ENCODE measurements at regions not wholly inside any gene's neighbourhood (a gene's known extent, or its start where the extent isn't known, plus 50 kb on each side); places are given as distances from the start of the nearest gene placed in this dataset.

DNA sequence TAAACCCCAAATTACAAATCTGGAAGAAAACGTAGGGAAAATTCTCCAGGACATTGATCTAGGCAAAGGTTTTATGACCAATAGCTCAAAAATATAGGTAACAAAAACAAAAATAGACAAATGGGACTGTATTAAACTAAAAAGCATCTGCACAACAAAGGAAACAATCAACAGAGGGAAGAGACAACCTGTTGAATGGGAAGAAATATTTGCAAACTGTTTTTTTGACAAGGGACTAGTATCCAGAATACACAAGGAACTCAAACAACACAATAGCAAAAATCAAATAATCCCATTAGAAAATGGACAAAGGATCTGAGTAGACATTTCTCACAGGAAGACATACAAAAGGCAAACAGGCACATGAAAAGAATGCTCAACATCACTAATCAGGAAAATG lies 386.3 kb downstream of the ENC1 start:
- H3K27ac ChIP-seq (ENCODE audit: low read depth in 2 of 2, low read length in 1 of 2), result no peak overlapping the region
- 88 to 95% methylated on average over 1 of the region's 1 CpG for WGBS, 2 donors
- no peak overlapping the region for H3K4me3 ChIP-seq (ENCODE audit: low read depth in 1 of 2, low read length in 2 of 2)
- H3K4me1 ChIP-seq (ENCODE audit: control insufficient read depth in 2 of 2, insufficient read depth in 2 of 2, low read length in 1 of 2), result peaks cover 0 to 2% of the 10 kb centered on the region in 2 donors
- no peaks in the 10 kb centered on the region for H3K27me3 ChIP-seq (ENCODE audit: control insufficient read depth in 1 of 2, insufficient read depth in 2 of 2, low read length in 2 of 2)
- no peaks in the 10 kb centered on the region for H3K9me3 ChIP-seq (ENCODE audit: control insufficient read depth in 2 of 2, insufficient read depth in 1 of 2, low read depth in 1 of 2, low read length in 1 of 2)
- H3K36me3 ChIP-seq (ENCODE audit: control insufficient read depth in 2 of 2, insufficient read depth in 2 of 2, low read length in 1 of 2), result no peaks in the 10 kb centered on the region

DNA sequence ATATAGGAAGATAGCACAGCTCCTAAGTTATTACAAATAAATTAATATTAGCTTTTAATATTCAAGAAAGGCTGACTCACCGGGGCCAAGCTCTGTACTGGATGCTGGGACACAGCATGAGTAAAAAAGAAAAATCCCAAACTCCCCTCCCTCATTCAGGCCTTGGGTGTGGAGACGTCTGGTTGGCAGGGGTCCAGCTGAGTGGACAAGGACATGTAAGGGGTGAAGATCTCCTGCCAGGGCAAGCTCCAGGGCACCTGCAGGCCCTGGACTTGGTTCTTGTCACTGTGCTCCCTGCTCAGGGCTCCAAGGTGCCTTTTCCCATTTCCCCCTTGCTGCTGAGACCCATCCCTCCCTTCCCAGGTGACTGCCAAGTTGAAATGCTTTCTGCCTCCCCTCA lies 388.5 kb downstream of the ENC1 start:
- Histone ChIP-seq H3K27me3 (ENCODE audit: control insufficient read depth in 1 of 2, insufficient read depth in 2 of 2, low read length in 2 of 2) (no peaks in the 10 kb centered on the region), H3K4me1 (ENCODE audit: control insufficient read depth in 2 of 2, insufficient read depth in 2 of 2, low read length in 1 of 2) (peaks cover 0 to 2% of the 10 kb centered on the region in 2 donors), H3K4me3 (ENCODE audit: low read depth in 1 of 2, low read length in 2 of 2) (no peak overlapping the region), H3K27ac (ENCODE audit: low read depth in 2 of 2, low read length in 1 of 2) (no peak overlapping the region), H3K9me3 (ENCODE audit: control insufficient read depth in 2 of 2, insufficient read depth in 1 of 2, low read depth in 1 of 2, low read length in 1 of 2) (no peaks in the 10 kb centered on the region), H3K36me3 (ENCODE audit: control insufficient read depth in 2 of 2, insufficient read depth in 2 of 2, low read length in 1 of 2) (no peaks in the 10 kb centered on the region)
- WGBS, 2 donors, result 62 to 66% methylated on average over 2 of the region's 2 CpGs

DNA sequence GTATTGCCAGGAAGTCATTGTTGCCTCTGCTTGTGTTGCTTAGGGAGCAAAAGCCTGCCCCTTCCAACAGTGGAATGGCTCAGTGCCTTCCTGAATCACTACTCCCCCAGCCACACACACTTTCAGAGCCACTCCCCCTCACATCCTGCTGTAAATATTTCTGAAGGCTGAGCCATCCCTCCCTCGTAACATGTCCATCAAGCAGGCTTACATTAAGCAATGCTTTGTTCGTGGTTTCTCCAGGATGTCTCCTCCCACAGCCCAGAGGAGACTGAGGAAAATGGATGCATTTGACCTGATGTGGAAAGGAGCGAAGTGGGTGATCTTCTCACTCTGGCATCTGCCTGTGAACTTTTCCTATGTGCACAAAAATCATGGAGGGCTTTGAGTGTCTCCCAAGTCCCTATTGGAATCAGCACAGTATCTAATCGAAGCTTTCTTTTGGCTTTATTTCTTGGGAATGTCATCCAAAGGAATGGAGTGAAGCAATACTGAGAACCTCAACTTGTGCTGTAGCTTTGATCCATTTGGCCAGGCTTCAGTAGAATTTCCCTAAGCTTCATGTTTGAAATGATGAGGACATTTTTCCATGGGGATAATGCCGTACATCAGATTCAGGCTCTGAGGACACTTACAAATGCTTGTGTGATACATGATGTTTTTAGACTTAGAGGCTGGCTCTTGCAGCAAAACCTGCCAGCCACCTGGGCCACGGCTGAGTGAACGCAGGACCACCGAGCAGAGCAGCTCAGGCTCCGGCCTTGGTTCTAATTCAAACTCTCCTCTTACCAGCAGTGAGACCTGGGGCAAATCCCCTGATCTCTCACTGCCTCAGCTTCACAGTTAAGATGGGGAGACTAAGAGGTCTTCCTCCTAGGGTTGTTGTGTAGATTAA lies 389.1 kb downstream of the ENC1 start:
- Histone ChIP-seq H3K27me3 (ENCODE audit: control insufficient read depth in 1 of 2, insufficient read depth in 2 of 2, low read length in 2 of 2) (no peaks in the 10 kb centered on the region), H3K4me1 (ENCODE audit: control insufficient read depth in 2 of 2, insufficient read depth in 2 of 2, low read length in 1 of 2) (peaks cover 0 to 2% of the 10 kb centered on the region in 2 donors), H3K36me3 (ENCODE audit: control insufficient read depth in 2 of 2, insufficient read depth in 2 of 2, low read length in 1 of 2) (no peaks in the 10 kb centered on the region), H3K9me3 (ENCODE audit: control insufficient read depth in 2 of 2, insufficient read depth in 1 of 2, low read depth in 1 of 2, low read length in 1 of 2) (no peaks in the 10 kb centered on the region), H3K27ac (ENCODE audit: low read depth in 2 of 2, low read length in 1 of 2) (peak overlapping the region; percentile 18 to 40), H3K4me3 (ENCODE audit: low read depth in 1 of 2, low read length in 2 of 2) (no peak overlapping the region)
- 58 to 72% methylated on average over 9 of the region's 9 CpGs for WGBS, 2 donors

DNA sequence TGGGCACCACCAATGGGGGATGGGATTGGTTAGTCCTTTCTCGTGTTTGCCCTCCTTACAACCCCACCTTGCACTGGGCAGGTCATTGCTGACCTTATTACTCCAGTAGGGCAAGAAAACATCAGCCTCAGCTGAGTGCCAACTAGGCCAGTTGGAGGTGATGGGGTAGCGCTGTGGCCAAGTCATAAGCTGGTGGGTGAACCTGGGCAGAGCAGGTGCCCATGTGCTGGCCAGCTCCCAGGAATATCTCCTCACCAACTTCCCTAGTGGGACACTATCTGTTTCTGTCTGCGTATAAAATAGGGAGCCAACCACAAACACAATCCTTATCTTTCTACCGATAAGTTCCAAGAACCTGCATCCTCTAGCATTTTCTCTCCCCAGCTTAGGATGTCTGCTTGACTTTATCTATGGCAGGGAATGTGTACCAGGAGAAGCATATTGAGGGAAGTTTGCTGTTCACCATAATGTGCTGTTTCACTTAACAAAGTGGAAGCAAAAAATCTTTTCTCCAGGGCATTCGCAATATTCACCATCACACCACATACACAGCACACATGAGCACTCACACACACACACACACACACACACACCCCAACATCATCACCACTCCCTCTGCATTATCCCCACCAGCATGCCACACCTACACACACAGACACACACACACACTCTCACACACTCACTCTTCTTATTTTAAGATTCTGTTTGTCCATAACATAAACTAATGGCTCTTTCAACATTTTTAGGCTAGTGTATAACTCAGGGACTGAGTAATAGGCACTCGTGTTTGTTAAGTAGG lies 390.0 kb downstream of the ENC1 start:
- H3K27ac ChIP-seq (ENCODE audit: low read depth in 2 of 2, low read length in 1 of 2), result peak overlapping the region in 1 of 2 donors; percentile 35
- no peaks in the 10 kb centered on the region for H3K9me3 ChIP-seq (ENCODE audit: control insufficient read depth in 2 of 2, insufficient read depth in 1 of 2, low read depth in 1 of 2, low read length in 1 of 2)
- H3K27me3 ChIP-seq (ENCODE audit: control insufficient read depth in 1 of 2, insufficient read depth in 2 of 2, low read length in 2 of 2), result no peaks in the 10 kb centered on the region
- peaks cover 0 to 2% of the 10 kb centered on the region in 2 donors for H3K4me1 ChIP-seq (ENCODE audit: control insufficient read depth in 2 of 2, insufficient read depth in 2 of 2, low read length in 1 of 2)
- no peak overlapping the region for H3K4me3 ChIP-seq (ENCODE audit: low read depth in 1 of 2, low read length in 2 of 2)
- WGBS, 2 donors, result 73% methylated on average over 6 of the region's 6 CpGs
- no peaks in the 10 kb centered on the region for H3K36me3 ChIP-seq (ENCODE audit: control insufficient read depth in 2 of 2, insufficient read depth in 2 of 2, low read length in 1 of 2)

DNA sequence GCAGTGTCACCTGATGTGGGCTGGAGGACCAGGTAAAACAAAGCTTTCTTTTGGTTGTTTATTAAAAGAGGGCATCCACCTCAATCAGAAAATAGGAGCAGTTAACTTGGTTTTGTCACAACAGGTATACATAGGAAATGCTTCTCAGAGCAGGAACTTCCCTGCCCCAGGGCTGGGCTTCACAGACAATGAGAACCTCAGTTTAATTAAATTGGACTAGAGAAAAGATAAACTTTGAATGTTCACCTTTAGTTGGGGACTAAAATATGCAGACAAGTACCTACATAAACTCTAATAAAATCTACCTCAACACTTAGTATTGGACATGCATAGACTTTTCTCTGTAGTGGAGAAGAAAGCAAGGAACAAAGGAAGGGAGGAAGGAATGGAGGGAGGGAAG lies 392.0 kb downstream of the ENC1 start:
- Histone ChIP-seq H3K27ac (ENCODE audit: low read depth in 2 of 2, low read length in 1 of 2) (no peak overlapping the region), H3K27me3 (ENCODE audit: control insufficient read depth in 1 of 2, insufficient read depth in 2 of 2, low read length in 2 of 2) (no peaks in the 10 kb centered on the region)

DNA sequence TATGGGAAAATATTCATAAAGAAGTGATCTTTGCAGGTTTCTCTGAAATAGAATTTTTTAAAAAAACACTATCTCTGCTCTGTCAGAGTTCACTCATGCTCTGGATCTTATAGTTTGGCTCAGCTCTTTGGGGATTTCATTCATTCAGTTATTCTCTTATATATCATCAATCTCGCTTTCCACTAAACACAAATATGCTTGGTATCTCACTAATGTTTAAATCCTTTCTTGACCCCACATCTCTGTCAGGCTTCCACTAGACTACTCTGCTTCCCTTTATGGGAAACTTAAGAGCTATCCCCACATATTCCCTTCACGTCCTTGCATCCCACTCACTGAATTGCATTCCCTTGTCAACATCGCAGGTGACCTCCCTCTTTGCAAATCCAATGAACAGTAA lies 396.1 kb downstream of the ENC1 start:
- H3K9me3 ChIP-seq (ENCODE audit: control insufficient read depth in 2 of 2, insufficient read depth in 1 of 2, low read depth in 1 of 2, low read length in 1 of 2), result no peaks in the 10 kb centered on the region
- no peak overlapping the region for H3K4me3 ChIP-seq (ENCODE audit: low read depth in 1 of 2, low read length in 2 of 2)
- no peaks in the 10 kb centered on the region for H3K27me3 ChIP-seq (ENCODE audit: control insufficient read depth in 1 of 2, insufficient read depth in 2 of 2, low read length in 2 of 2)
- peaks cover 3 to 7% of the 10 kb centered on the region in 2 donors for H3K4me1 ChIP-seq (ENCODE audit: control insufficient read depth in 2 of 2, insufficient read depth in 2 of 2, low read length in 1 of 2)
- WGBS, 2 donors, result 91 to 93% methylated on average over 3 of the region's 3 CpGs
- H3K36me3 ChIP-seq (ENCODE audit: control insufficient read depth in 2 of 2, insufficient read depth in 2 of 2, low read length in 1 of 2), result no peaks in the 10 kb centered on the region
- H3K27ac ChIP-seq (ENCODE audit: low read depth in 2 of 2, low read length in 1 of 2), result no peak overlapping the region

More for the DNA sequence above, 392.0 kb downstream of the ENC1 start:
- H3K36me3 ChIP-seq (ENCODE audit: control insufficient read depth in 2 of 2, insufficient read depth in 2 of 2, low read length in 1 of 2), result no peaks in the 10 kb centered on the region
- no peaks in the 10 kb centered on the region for H3K9me3 ChIP-seq (ENCODE audit: control insufficient read depth in 2 of 2, insufficient read depth in 1 of 2, low read depth in 1 of 2, low read length in 1 of 2)
- H3K4me3 ChIP-seq (ENCODE audit: low read depth in 1 of 2, low read length in 2 of 2), result no peak overlapping the region
- H3K4me1 ChIP-seq (ENCODE audit: control insufficient read depth in 2 of 2, insufficient read depth in 2 of 2, low read length in 1 of 2), result peaks cover 0 to 2% of the 10 kb centered on the region in 2 donors

DNA sequence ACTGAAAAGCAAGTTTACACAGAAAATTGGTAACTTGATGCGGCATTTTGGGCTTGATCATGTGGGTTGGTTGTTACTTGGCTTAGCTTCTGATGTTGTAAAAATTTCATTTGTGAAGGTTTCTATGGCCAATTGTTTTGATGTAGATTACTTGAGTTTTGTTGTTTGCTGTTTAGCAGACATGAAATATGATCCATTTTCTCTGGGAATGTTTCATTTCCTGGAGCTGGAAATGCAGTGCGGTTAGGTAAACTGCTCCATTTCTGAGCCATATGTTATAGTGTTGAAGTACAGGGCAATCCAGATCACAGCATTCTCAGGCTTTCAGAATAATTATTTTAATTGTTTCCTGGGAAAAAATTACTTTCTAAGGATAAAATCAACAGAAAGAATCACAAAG lies 396.9 kb downstream of the ENC1 start:
- Histone ChIP-seq H3K9me3 (ENCODE audit: control insufficient read depth in 2 of 2, insufficient read depth in 1 of 2, low read depth in 1 of 2, low read length in 1 of 2) (no peaks in the 10 kb centered on the region), H3K4me1 (ENCODE audit: control insufficient read depth in 2 of 2, insufficient read depth in 2 of 2, low read length in 1 of 2) (peaks cover 3 to 7% of the 10 kb centered on the region in 2 donors), H3K27me3 (ENCODE audit: control insufficient read depth in 1 of 2, insufficient read depth in 2 of 2, low read length in 2 of 2) (no peaks in the 10 kb centered on the region), H3K36me3 (ENCODE audit: control insufficient read depth in 2 of 2, insufficient read depth in 2 of 2, low read length in 1 of 2) (no peaks in the 10 kb centered on the region), H3K27ac (ENCODE audit: low read depth in 2 of 2, low read length in 1 of 2) (no peak overlapping the region), H3K4me3 (ENCODE audit: low read depth in 1 of 2, low read length in 2 of 2) (no peak overlapping the region)
- WGBS, 2 donors, result 79 to 86% methylated on average over 2 of the region's 2 CpGs

DNA sequence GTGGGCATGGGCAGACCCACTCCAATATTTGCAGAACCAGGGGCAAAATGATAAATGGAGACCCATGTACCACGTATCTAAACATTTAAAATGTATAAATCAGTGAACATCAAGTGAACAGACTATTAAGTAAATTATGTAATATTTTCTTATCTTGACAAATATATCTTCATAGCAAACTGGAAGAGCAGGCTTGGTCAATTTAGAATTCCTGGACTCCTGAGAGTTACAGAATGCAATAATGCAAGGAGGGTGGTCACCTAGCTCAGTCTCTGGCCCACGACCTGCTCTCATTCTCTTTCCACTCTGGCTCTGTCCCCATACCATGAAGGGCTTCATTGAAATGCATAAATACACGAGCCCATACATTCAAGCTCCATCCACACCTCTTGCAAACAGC lies 398.0 kb downstream of the ENC1 start:
- Histone ChIP-seq H3K27ac (ENCODE audit: low read depth in 2 of 2, low read length in 1 of 2) (no peak overlapping the region), H3K4me1 (ENCODE audit: control insufficient read depth in 2 of 2, insufficient read depth in 2 of 2, low read length in 1 of 2) (peaks cover 3 to 7% of the 10 kb centered on the region in 2 donors), H3K9me3 (ENCODE audit: control insufficient read depth in 2 of 2, insufficient read depth in 1 of 2, low read depth in 1 of 2, low read length in 1 of 2) (no peaks in the 10 kb centered on the region), H3K27me3 (ENCODE audit: control insufficient read depth in 1 of 2, insufficient read depth in 2 of 2, low read length in 2 of 2) (no peaks in the 10 kb centered on the region), H3K36me3 (ENCODE audit: control insufficient read depth in 2 of 2, insufficient read depth in 2 of 2, low read length in 1 of 2) (no peaks in the 10 kb centered on the region), H3K4me3 (ENCODE audit: low read depth in 1 of 2, low read length in 2 of 2) (no peak overlapping the region)
- 74 to 80% methylated on average over 3 of the region's 3 CpGs for WGBS, 2 donors

DNA sequence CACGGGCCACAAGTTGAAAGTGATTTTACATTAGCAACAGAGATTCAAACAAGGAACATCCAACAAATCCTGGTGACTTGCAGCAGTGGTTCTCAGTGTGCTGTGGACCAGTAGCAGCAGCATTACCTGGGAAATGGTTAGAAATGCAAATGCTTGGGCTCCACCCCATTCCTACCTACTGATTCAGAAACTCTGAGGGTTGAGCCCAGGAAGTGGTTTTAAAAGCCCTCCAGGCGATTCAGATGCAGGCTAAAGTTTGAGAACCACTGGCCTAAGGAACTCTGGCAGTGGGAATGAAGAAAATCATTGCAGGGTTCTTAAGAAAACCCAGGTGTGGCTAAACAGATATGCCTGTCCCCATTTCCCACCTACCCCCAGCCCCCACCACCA lies 398.8 kb downstream of the ENC1 start:
- no peaks in the 10 kb centered on the region for H3K27me3 ChIP-seq (ENCODE audit: control insufficient read depth in 1 of 2, insufficient read depth in 2 of 2, low read length in 2 of 2)
- WGBS, 2 donors, result 43 to 52% methylated on average over 2 of the region's 2 CpGs
- H3K4me3 ChIP-seq (ENCODE audit: low read depth in 1 of 2, low read length in 2 of 2), result no peak overlapping the region
- no peaks in the 10 kb centered on the region for H3K36me3 ChIP-seq (ENCODE audit: control insufficient read depth in 2 of 2, insufficient read depth in 2 of 2, low read length in 1 of 2)
- H3K27ac ChIP-seq (ENCODE audit: low read depth in 2 of 2, low read length in 1 of 2), result peak overlapping the region in 1 of 2 donors; percentile 76
- peaks cover 3 to 7% of the 10 kb centered on the region in 2 donors for H3K4me1 ChIP-seq (ENCODE audit: control insufficient read depth in 2 of 2, insufficient read depth in 2 of 2, low read length in 1 of 2)
- H3K9me3 ChIP-seq (ENCODE audit: control insufficient read depth in 2 of 2, insufficient read depth in 1 of 2, low read depth in 1 of 2, low read length in 1 of 2), result no peaks in the 10 kb centered on the region
